Astrocyte (in vitro differentiated cells and primary cell): ENCODE measurements at regions not wholly inside any gene's neighbourhood (a gene's known extent, or its start where the extent isn't known, plus 50 kb on each side); places are given as distances from the start of the nearest gene placed in this dataset.
A peak's percentile ranks its signal among the peaks of the same experiment; 100 is the strongest.

Experiments
- DNase-seq: peaks from one replicate; pipeline ENCODE4 v3.0.0-alpha.2; 2010; ENCODE audit warnings: low read depth
- FAIRE-seq: peaks from 2 replicates; lab custom pipeline; 2011; peaks lifted over from hg19 to GRCh38; lab: Jason Lieb, UNC
- H2AFZ ChIP-seq: 2 replicates; pipeline ENCODE4 v1.6.0; 2012; ENCODE audit warnings: low read depth, low read length, inconsistent platforms
- H3K27ac ChIP-seq: 2 replicates; pipeline ENCODE4 v1.5.1; 2011; ENCODE audit warnings: low read depth, low read length, inconsistent platforms
- H3K27me3 ChIP-seq: 2 replicates; pipeline ENCODE4 v1.6.0; 2011; ENCODE audit warnings: low read length, inconsistent platforms; ENCODE audit not compliant: insufficient read depth
- H3K36me3 ChIP-seq: 2 replicates; pipeline ENCODE4 v1.5.1; 2011; ENCODE audit warnings: low read length, inconsistent platforms; ENCODE audit not compliant: insufficient read depth
- H3K4me1 ChIP-seq: 2 replicates; pipeline ENCODE4 v1.5.1; 2011; ENCODE audit warnings: low read length, inconsistent platforms; ENCODE audit not compliant: insufficient read depth
- H3K4me2 ChIP-seq: 2 replicates; pipeline ENCODE4 v1.6.0; 2012; ENCODE audit warnings: low read length, inconsistent platforms
- H3K4me3 ChIP-seq: 2 replicates; pipeline ENCODE4 v1.5.1; 2011; ENCODE audit warnings: low read depth, mild to moderate bottlenecking, low read length, inconsistent platforms; ENCODE audit not compliant: insufficient read depth
- H3K79me2 ChIP-seq: 2 replicates; pipeline ENCODE4 v1.6.0; 2012; ENCODE audit warnings: mild to moderate bottlenecking, low read length, inconsistent platforms; ENCODE audit not compliant: insufficient read depth
- H3K9ac ChIP-seq: 2 replicates; pipeline ENCODE4 v1.6.0; 2012; ENCODE audit warnings: mild to moderate bottlenecking, low read length, inconsistent platforms
- H3K9me3 ChIP-seq: 2 replicates; pipeline ENCODE4 v1.5.1; 2012; ENCODE audit warnings: low read depth, mild to moderate bottlenecking, low read length, inconsistent platforms; ENCODE audit not compliant: insufficient read depth
- H4K20me1 ChIP-seq: 2 replicates; pipeline ENCODE4 v1.6.0; 2012; ENCODE audit warnings: low read length, inconsistent platforms; ENCODE audit not compliant: insufficient read depth
- H3K27ac Mint-ChIP-seq: one replicate; pipeline ENCODE4 v1.8.0; 2021; ENCODE audit warnings: mild to moderate bottlenecking, mixed read lengths; ENCODE audit not compliant: unreplicated experiment
- H3K27me3 Mint-ChIP-seq: one replicate; pipeline ENCODE4 v1.8.0; 2021; ENCODE audit warnings: low read depth, mixed read lengths; ENCODE audit not compliant: unreplicated experiment
- H3K36me3 Mint-ChIP-seq: one replicate; pipeline ENCODE4 v1.8.0; 2021; ENCODE audit warnings: low read depth, mixed read lengths; ENCODE audit not compliant: unreplicated experiment
- H3K4me1 Mint-ChIP-seq: one replicate; pipeline ENCODE4 v1.8.0; 2021; ENCODE audit warnings: low read depth, mixed read lengths; ENCODE audit not compliant: unreplicated experiment
- H3K4me3 Mint-ChIP-seq: one replicate; pipeline ENCODE4 v1.8.0; 2021; ENCODE audit warnings: mild to moderate bottlenecking, moderate library complexity, mixed read lengths; ENCODE audit not compliant: unreplicated experiment
- H3K9me3 Mint-ChIP-seq: one replicate; pipeline ENCODE4 v1.8.0; 2021; ENCODE audit warnings: mild to moderate bottlenecking, mixed read lengths; ENCODE audit not compliant: unreplicated experiment
- CTCF ChIP-seq: IDR thresholded peaks from 2 replicates; pipeline ENCODE4 v1.5.1; 2011; ENCODE audit warnings: low read depth, mild to moderate bottlenecking, inconsistent platforms, low read length, moderate library complexity; ENCODE audit not compliant: insufficient read depth
- EZH2 ChIP-seq: IDR thresholded peaks from 2 replicates; pipeline ENCODE4 v1.6.1; 2012; ENCODE audit warnings: mild to moderate bottlenecking, low read length, inconsistent platforms; ENCODE audit not compliant: insufficient read depth

- H3K9ac ChIP-seq: no peak overlapping the region
- H3K36me3 ChIP-seq: no peaks in the 10 kb centered on the region
- no peak overlapping the region for H3K4me3 ChIP-seq
- Mint-ChIP-seq H3K27ac (peak overlapping the region; percentile 38), H3K4me1 (peaks cover 16% of the 10 kb centered on the region), H3K9me3 (peaks cover 3% of the 10 kb centered on the region), H3K4me3 (no peak overlapping the region), H3K36me3 (no peaks in the 10 kb centered on the region), H3K27me3 (no peaks in the 10 kb centered on the region)
- no peak overlapping the region for H3K27ac ChIP-seq
- DNase-seq (no peak), FAIRE-seq (no peak)
- H3K4me1 ChIP-seq: no peaks in the 10 kb centered on the region
- H3K27me3 ChIP-seq: no peaks in the 10 kb centered on the region
- H3K9me3 ChIP-seq: no peaks in the 10 kb centered on the region
- TF ChIP-seq CTCF (no peak), EZH2 (no peak)
- H3K79me2 ChIP-seq: no peaks in the 10 kb centered on the region
- H2AFZ ChIP-seq: no peak overlapping the region
- no peak overlapping the region for H3K4me2 ChIP-seq
- no peaks in the 10 kb centered on the region for H4K20me1 ChIP-seq
These were observed 439.4 kb upstream of the NBEA start for GRCh38 chr13:34502621-34503020.

- no peak overlapping the region for H3K9ac ChIP-seq
- no peak overlapping the region for H3K4me2 ChIP-seq
- TF ChIP-seq EZH2 (no peak), CTCF (no peak)
- Mint-ChIP-seq H3K27me3 (no peaks in the 10 kb centered on the region), H3K9me3 (peaks cover 2% of the 10 kb centered on the region), H3K27ac (no peak overlapping the region), H3K36me3 (no peaks in the 10 kb centered on the region), H3K4me3 (no peak overlapping the region), H3K4me1 (peaks cover 12% of the 10 kb centered on the region)
- no peaks in the 10 kb centered on the region for H3K27me3 ChIP-seq
- H2AFZ ChIP-seq: no peak overlapping the region
- no peaks in the 10 kb centered on the region for H3K4me1 ChIP-seq
- H3K27ac ChIP-seq: no peak overlapping the region
- no peaks in the 10 kb centered on the region for H3K36me3 ChIP-seq
- no peaks in the 10 kb centered on the region for H3K79me2 ChIP-seq
- no peaks in the 10 kb centered on the region for H4K20me1 ChIP-seq
- peak; percentile 42 for DNase-seq
- H3K4me3 ChIP-seq: no peak overlapping the region
- no peak for FAIRE-seq
- H3K9me3 ChIP-seq: no peaks in the 10 kb centered on the region
These were observed 435.3 kb upstream of the NBEA start for GRCh38 chr13:34506796-34507195.

GRCh38 chr13:34507630-34508029 is 434.4 kb upstream of the NBEA start:
- no peak for TF ChIP-seq CTCF
- no peak for TF ChIP-seq EZH2
- H3K4me2 ChIP-seq: no peak overlapping the region
- no peak overlapping the region for H2AFZ ChIP-seq
- H3K27ac Mint-ChIP-seq: no peak overlapping the region
- H3K9me3 ChIP-seq: no peaks in the 10 kb centered on the region
- no peaks in the 10 kb centered on the region for H3K27me3 Mint-ChIP-seq
- H4K20me1 ChIP-seq: no peaks in the 10 kb centered on the region
- no peak overlapping the region for H3K27ac ChIP-seq
- H3K4me1 ChIP-seq: no peaks in the 10 kb centered on the region
- no peak overlapping the region for H3K4me3 ChIP-seq
- no peak overlapping the region for H3K9ac ChIP-seq
- peaks cover 2% of the 10 kb centered on the region for H3K9me3 Mint-ChIP-seq
- no peak for FAIRE-seq
- no peaks in the 10 kb centered on the region for H3K36me3 Mint-ChIP-seq
- DNase-seq: peak; percentile 37
- no peaks in the 10 kb centered on the region for H3K79me2 ChIP-seq
- no peaks in the 10 kb centered on the region for H3K27me3 ChIP-seq
- no peak overlapping the region for H3K4me3 Mint-ChIP-seq
- no peaks in the 10 kb centered on the region for H3K36me3 ChIP-seq
- H3K4me1 Mint-ChIP-seq: peaks cover 6% of the 10 kb centered on the region
